ENCODE measurements at regions not wholly inside any gene's neighbourhood (a gene's known extent, or its start where the extent isn't known, plus 50 kb on each side); places are given as distances from the start of the nearest gene placed in this dataset.
"Not testable (repeated sequence)": the region's sequence is repeated elsewhere in the genome, so short reads cannot be mapped to it uniquely, and the experiment has no call there.

- DNase-seq (ENCODE audit: low read depth in 2 of 3, low spot score in 2 of 3), result no peak
Measured at GRCh38 chr4:66307641-66308438, 637.6 kb upstream of the EPHA5 start.

GRCh38 chr4:66300336-66300934 is 630.1 kb upstream of the EPHA5 start:
- DNase-seq (ENCODE audit: low read depth in 2 of 3, low spot score in 2 of 3), result no peak

GRCh38 chr4:66298569-66298968 is 628.3 kb upstream of the EPHA5 start:
- no peak for DNase-seq (ENCODE audit: low read depth in 2 of 3, low spot score in 2 of 3)

- no peak for DNase-seq (ENCODE audit: low read depth in 2 of 3, low spot score in 2 of 3)
Measured at GRCh38 chr4:66297703-66298102, 627.4 kb upstream of the EPHA5 start.

GRCh38 chr4:66294638-66295037 is 624.3 kb upstream of the EPHA5 start:
- DNase-seq (ENCODE audit: low read depth in 2 of 3, low spot score in 2 of 3), result no peak

- no peak for DNase-seq (ENCODE audit: low read depth in 2 of 3, low spot score in 2 of 3)
Measured at GRCh38 chr4:66284991-66285451, 614.7 kb upstream of the EPHA5 start.

GRCh38 chr4:66279084-66279483 is 608.8 kb upstream of the EPHA5 start:
- DNase-seq (ENCODE audit: low read depth in 2 of 3, low spot score in 2 of 3), result no peak

- DNase-seq (ENCODE audit: low read depth in 2 of 3, low spot score in 2 of 3), result no peak
Measured at GRCh38 chr4:66275411-66276038, 605.2 kb upstream of the EPHA5 start.

GRCh38 chr4:66273110-66273509 is 602.8 kb upstream of the EPHA5 start:
- DNase-seq (ENCODE audit: low read depth in 2 of 3, low spot score in 2 of 3), result no peak

GRCh38 chr4:66270356-66270755 is 600.1 kb upstream of the EPHA5 start:
- not testable (repeated sequence) for DNase-seq (ENCODE audit: low read depth in 2 of 3, low spot score in 2 of 3)

- not testable (repeated sequence) for DNase-seq (ENCODE audit: low read depth in 2 of 3, low spot score in 2 of 3)
Measured at GRCh38 chr4:66266554-66266953, 596.3 kb upstream of the EPHA5 start.

- DNase-seq (ENCODE audit: low read depth in 2 of 3, low spot score in 2 of 3), result no peak
Measured at GRCh38 chr4:66266035-66266434, 595.7 kb upstream of the EPHA5 start.

- no peak for DNase-seq (ENCODE audit: low read depth in 2 of 3, low spot score in 2 of 3)
Measured at GRCh38 chr4:66252291-66252690, 582.0 kb upstream of the EPHA5 start.

- DNase-seq (ENCODE audit: low read depth in 2 of 3, low spot score in 2 of 3), result no peak
Measured at GRCh38 chr4:66246643-66247042, 576.4 kb upstream of the EPHA5 start.

GRCh38 chr4:66235876-66236275 is 565.6 kb upstream of the EPHA5 start:
- DNase-seq (ENCODE audit: low read depth in 2 of 3, low spot score in 2 of 3), result no peak

- no peak for DNase-seq (ENCODE audit: low read depth in 2 of 3, low spot score in 2 of 3)
Measured at GRCh38 chr4:66229885-66230284, 559.6 kb upstream of the EPHA5 start.

GRCh38 chr4:66225539-66225938 is 555.2 kb upstream of the EPHA5 start:
- no peak for DNase-seq (ENCODE audit: low read depth in 2 of 3, low spot score in 2 of 3)

GRCh38 chr4:66223068-66223703 is 552.9 kb upstream of the EPHA5 start:
- DNase-seq (ENCODE audit: low read depth in 2 of 3, low spot score in 2 of 3), result no peak

GRCh38 chr4:66219401-66219800 is 549.1 kb upstream of the EPHA5 start:
- DNase-seq (ENCODE audit: low read depth in 2 of 3, low spot score in 2 of 3), result no peak

GRCh38 chr4:66216252-66216651 is 546.0 kb upstream of the EPHA5 start:
- DNase-seq (ENCODE audit: low read depth in 2 of 3, low spot score in 2 of 3), result no peak

- no peak for DNase-seq (ENCODE audit: low read depth in 2 of 3, low spot score in 2 of 3)
Measured at GRCh38 chr4:66212489-66212888, 542.2 kb upstream of the EPHA5 start.

Data from activated CD8-positive, alpha-beta memory T cell treated with anti-CD3 and anti-CD28 coated beads for 48 hours (primary cell).